NCI-H2171 treated with DMSO at 0.1 percent for 48 hours (cell line): ENCODE measurements at regions not wholly inside any gene's neighbourhood (a gene's known extent, or its start where the extent isn't known, plus 50 kb on each side); places are given as distances from the start of the nearest gene placed in this dataset.
A peak's percentile ranks its signal among the peaks of the same experiment; 100 is the strongest.
"Not testable (repeated sequence)": the region's sequence is repeated elsewhere in the genome, so short reads cannot be mapped to it uniquely, and the experiment has no call there.

Source experiments
- DNase-seq: peaks from one replicate; lab custom pipeline; 2025; lab: John Stamatoyannopoulos, UW

- no peak for DNase-seq
These were observed 168.5 kb upstream of the CXCR4 start for GRCh38 chr2:136286423-136286822.

DNA sequence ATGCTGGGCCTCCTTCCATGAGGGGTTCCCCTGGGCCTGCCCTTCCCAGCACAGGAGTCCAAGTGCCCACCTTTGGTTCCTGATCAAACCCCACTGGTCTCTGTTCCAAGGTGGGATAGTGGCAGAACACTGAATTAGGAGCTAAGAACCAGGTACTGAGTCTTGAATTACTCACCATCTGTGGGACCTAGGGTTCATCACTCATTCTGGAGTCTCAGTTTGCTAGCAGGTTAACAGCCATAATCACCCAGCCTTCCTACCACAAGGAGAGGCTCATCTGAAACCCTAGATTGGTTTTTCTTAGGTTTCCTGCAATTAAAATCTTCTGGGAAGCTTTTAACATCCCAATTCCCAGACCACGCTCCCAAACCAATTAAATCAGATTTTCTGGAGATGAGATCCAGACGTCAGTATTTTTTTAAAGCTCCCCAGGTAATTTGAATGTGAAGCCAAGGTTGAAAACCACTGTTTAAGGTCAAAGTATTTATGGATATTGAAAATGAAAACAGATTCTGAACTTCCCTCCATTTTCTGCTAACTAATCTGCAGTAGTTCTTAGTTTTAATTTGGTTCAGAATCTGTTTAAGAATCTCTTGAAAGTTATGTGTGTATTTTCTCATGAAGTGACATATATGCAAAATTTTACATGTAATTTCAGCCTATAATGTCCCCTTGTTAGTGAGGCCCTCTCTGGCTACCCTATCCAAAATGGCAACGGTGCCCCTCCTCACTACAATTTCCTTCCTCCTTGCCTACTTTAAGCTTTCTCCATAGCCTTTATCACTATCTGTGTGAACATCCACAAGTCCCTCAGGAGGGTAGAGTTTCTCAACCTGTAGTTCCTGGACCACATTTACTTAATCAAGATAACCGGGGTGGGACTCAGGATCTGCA is 166.5 kb upstream of the CXCR4 start:
- peak; percentile 63 for DNase-seq

GRCh38 chr2:136282251-136282650 is 164.3 kb upstream of the CXCR4 start:
- DNase-seq, result no peak

- DNase-seq, result no peak
These were observed 163.5 kb upstream of the CXCR4 start for GRCh38 chr2:136281281-136282114.

DNA sequence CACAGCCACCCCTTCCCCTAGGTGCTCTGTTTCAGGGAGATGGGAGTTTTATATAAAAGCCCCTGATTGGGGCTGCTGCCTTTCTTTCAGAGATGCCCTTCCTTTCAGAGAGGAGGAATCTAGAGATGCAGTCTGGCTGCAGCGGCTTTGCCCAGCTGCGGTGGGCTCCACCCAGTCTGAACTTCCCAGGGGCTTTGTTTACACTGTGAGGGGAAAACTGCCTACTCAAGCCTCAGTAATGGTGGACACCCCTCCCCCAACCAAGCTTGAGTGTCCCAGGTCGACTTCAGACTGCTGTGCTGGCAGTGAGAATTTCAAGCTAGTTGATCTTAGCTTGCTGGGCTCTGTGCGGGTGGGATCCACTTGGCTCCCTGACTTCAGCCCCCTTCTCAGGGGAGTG is 148.4 kb upstream of the CXCR4 start:
- not testable (repeated sequence) for DNase-seq

DNA sequence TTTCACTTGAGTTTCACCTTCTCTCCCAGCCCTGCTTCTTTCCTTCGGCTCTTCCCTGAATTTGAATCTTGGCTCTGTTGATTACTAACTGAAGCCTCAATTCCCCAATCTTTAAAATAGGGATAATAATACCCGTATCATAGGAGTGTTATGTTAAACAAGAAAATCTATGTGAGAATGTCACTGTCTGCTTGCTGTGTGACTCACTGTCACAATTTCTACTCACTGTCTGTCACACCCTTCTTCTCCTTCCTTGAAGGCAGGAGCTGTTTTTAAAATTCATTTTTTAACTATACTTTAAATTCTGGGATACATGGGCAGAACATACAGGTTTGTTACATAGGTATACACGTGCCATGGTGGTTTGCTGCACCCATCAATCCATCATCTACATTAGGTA is 141.6 kb upstream of the CXCR4 start:
- DNase-seq, result no peak

GRCh38 chr2:136257893-136258292 is 139.9 kb upstream of the CXCR4 start:
- DNase-seq, result no peak

DNA sequence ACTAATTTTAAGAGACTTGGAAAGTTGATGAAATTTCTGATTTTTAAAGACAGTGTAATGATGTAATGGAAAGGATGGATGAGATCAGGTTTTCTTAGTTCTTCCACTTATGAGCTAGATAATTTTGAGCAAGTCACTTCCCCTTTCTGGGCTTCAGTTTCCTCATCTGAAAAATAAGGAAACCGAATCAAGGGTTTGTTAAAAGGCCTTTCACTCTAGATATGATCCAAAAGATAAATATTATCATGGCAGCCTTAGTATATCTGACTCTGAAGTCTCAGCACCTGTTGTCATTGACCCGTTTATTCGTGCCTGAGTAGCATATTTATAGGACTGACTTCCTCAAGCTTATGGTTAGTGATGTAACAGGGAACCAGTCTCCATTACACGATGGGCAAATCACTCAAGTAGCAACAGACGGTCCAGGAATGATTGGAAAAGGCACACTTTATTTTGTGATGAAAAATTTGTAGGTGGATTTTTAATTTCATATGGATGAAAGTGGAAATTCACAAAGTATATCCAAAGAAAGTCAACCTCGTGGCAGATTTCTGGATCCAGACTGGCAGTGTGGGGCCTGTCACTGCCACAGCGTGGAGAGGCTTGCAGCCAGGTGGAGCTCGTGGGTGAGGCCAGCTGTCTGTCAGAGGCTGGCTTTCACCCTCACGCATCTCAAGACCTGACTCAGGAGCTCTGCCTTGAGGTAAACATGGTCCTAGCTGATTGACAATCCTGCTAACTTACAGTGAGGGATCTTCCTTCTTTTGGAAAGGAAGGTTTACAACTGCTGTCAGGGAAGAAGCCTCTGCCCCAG is 137.9 kb upstream of the CXCR4 start:
- DNase-seq, result peak; percentile 25

- no peak for DNase-seq
These were observed 137.2 kb upstream of the CXCR4 start for GRCh38 chr2:136255127-136255526.

DNA sequence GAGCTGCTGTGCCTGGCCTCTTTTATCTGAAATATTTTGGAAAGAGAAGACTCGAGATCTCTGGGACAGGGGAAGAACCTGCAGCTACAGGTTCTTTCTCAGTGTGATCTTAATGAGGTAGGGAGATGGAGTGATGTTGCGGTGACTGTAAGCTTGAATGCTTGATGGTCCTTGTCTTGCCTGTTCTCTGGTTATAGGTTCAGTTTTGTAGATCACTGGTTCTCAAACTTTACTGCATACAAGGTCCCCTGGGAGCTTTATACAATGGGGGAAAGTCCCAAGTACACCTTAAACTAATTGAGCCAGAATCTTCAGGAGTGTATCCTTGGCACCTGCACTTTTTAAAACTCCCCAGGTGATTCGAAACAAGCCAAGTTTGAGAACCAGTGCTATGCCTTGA is 136.7 kb upstream of the CXCR4 start:
- no peak for DNase-seq

DNA sequence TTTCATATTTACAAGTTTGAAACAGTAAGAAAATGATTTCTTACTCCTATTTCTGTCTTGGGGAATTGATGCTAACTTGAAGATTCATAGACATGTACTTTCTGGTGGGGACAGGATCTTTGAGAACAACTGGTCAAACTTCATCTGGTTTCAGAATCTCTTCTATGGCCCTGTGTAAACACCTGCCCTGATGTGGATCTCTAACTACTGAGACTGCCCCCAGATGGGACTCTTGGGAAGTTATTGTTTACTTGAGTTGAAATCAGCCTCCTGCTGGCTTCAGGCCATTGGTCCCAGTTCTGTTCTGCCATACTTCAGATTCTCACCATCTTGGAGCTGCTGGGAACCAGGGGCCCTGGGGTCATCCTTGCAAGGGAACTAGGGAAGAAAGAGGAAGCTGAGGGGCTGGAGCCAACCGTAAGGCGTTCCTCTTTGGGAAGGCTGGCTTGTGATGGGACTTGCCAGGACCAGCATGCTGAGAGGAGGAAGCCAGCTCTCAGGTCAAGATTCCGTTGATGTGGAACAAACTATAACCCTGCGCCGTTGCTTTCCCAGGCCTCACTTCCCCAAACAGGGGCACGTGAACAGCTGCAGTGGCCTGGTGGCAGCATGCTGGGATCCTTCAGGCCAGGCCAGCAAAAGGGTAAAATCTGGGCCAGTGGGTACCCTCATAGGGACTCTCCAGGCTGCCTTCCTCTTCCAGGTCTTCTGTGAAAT is 135.5 kb upstream of the CXCR4 start:
- DNase-seq, result no peak

- DNase-seq, result no peak
These were observed 134.1 kb upstream of the CXCR4 start for GRCh38 chr2:136251885-136252585.

GRCh38 chr2:136251197-136251884 is 133.4 kb upstream of the CXCR4 start:
- DNase-seq, result no peak

GRCh38 chr2:136250131-136250530 is 132.2 kb upstream of the CXCR4 start:
- DNase-seq, result no peak

DNA sequence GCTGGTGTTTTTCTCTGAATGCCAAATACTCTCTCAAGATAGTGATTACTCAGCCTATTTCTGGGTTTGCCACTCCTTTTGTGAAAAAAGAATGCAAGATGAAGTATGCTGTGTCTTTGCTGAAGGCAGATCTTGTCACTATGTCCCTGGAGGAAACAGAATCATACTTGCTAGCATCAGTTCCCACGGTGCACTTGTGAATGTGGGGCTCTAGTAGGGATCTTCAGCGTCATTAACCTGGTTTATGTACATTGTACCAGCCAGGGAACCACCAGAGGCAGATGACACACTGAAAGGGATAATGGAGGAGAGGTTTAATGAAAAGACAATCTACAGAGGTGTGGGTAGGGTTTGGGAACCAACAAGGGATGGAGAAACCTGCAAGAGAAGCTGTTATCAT is 131.0 kb upstream of the CXCR4 start:
- DNase-seq, result no peak

DNA sequence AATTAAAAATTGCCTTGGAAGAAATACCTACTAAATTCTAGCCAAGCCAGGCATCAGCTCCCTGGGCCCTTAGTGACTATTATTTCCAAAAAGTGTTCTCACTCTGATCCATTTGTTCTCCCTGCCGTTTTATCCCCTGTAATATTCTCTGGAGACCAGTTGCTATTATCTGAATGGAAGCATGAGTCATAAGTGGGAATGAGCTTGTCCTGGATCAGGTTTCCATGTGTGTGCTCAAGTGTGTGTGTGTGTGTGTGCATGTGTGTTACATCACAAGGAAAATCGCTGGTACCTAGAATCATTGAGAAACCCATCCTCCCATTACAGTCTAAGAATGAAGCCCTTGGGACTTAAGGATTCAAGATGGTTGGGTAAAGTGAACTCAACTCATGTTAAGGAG is 130.3 kb upstream of the CXCR4 start:
- peak; percentile 93 for DNase-seq

- DNase-seq, result peak; percentile 66
These were observed 129.4 kb upstream of the CXCR4 start for GRCh38 chr2:136247204-136247950.

- no peak for DNase-seq
These were observed 128.2 kb upstream of the CXCR4 start for GRCh38 chr2:136246086-136246669.

DNA sequence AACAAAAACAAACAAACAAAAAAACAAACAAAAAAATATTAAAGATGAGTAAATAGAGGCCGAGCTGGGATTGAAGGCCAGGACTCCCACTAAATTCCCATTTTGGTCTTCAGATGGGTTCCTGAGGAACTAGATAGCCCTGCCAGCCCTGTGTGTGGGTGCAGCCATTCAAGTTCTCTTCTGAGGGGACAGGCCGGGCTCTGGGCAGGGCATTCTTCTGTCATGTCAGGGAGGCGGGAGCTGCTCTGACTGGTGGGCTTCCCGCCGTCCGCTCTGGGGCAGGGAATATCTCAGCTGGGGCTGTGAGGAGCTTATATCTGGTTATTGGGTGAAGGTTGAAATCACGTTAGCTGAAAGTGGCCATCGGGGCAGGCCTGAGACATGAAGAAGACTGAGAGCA is 127.3 kb upstream of the CXCR4 start:
- DNase-seq, result no peak
